K562 (cell line): ENCODE measurements at regions not wholly inside any gene's neighbourhood (a gene's known extent, or its start where the extent isn't known, plus 50 kb on each side); places are given as distances from the start of the nearest gene placed in this dataset.

ENCODE experiments used
- ATF1 ChIP-seq, 2 experiments: fragments of 450-650 bp in 1 of 2; IDR thresholded peaks; 2 replicates each; pipeline ENCODE4 v1.6.1; 2016; ENCODE audit warnings: missing compliant biosample characterization in 1 of 2, missing genetic modification characterization in 1 of 2
- BRD9 ChIP-seq: fragments of 450-650 bp; IDR thresholded peaks from 2 replicates; pipeline ENCODE4 v1.6.1; 2018; ENCODE audit warnings: low read depth; ENCODE audit not compliant: partially characterized antibody
- CAMTA2 ChIP-seq: fragments of 250-450 bp; sonication (Bioruptor Pico); conservative IDR thresholded peaks from 2 replicates; pipeline ENCODE4 v1.5.1; 2022
- ELF4 ChIP-seq: fragments of 450-650 bp; formaldehyde crosslinking; IDR thresholded peaks from 2 replicates; pipeline ENCODE4 v1.4.0; 2022; ENCODE audit warnings: missing genetic modification characterization
- HIVEP1 ChIP-seq: fragments of 250-450 bp; sonication (Bioruptor Pico); IDR thresholded peaks from 2 replicates; pipeline ENCODE4 v1.4.0; 2020; ENCODE audit warnings: mild to moderate bottlenecking
- IFI16 ChIP-seq: fragments of 250-450 bp; sonication (Bioruptor Pico); IDR thresholded peaks from 2 replicates; pipeline ENCODE4 v2.1.2; 2022; ENCODE audit warnings: mild to moderate bottlenecking, inconsistent platforms
- NFIC ChIP-seq: fragments of 450-650 bp; IDR thresholded peaks from 2 replicates; pipeline ENCODE4 v1.6.1; 2017; ENCODE audit warnings: mild to moderate bottlenecking, inconsistent platforms
- POLR2B ChIP-seq: fragments of 450-650 bp; IDR thresholded peaks from 2 replicates; pipeline ENCODE4 v1.6.1; 2018; ENCODE audit warnings: low read depth; ENCODE audit not compliant: partially characterized antibody
- RBFOX2 ChIP-seq: fragments of 200-400 bp; formaldehyde crosslinking; IDR thresholded peaks from 2 replicates; pipeline ENCODE4 v1.6.1; 2017; ENCODE audit warnings: low read depth, mild to moderate bottlenecking, low read length, moderate library complexity
- SMAD3 ChIP-seq: fragments of 450-650 bp; formaldehyde crosslinking; conservative IDR thresholded peaks from 2 replicates; pipeline ENCODE4 v1.4.0; 2020; ENCODE audit warnings: mild to moderate bottlenecking
- TCF7L2 ChIP-seq: fragments of 150-350 bp; IDR thresholded peaks from 2 replicates; pipeline ENCODE4 v1.6.1; 2016; ENCODE audit warnings: low read depth, mild to moderate bottlenecking, low read length, moderate library complexity
- TSC22D4 ChIP-seq: fragments of 450-650 bp; IDR thresholded peaks from 2 replicates; pipeline ENCODE4 v1.6.1; 2016; ENCODE audit warnings: missing genetic modification characterization, missing biosample characterization, control low read depth
- ZNF165 ChIP-seq: fragments of 250-450 bp; sonication (Bioruptor Pico); IDR thresholded peaks from 2 replicates; pipeline ENCODE4 v1.4.0; 2020; ENCODE audit warnings: borderline replicate concordance
- ZNF3 ChIP-seq: fragments of 250-450 bp; sonication (Bioruptor Pico); IDR thresholded peaks from 2 replicates; pipeline ENCODE4 v1.5.0; 2021; ENCODE audit warnings: mild to moderate bottlenecking, moderate library complexity
- ZNF717 ChIP-seq: fragments of 250-450 bp; sonication (Bioruptor Pico); IDR thresholded peaks from 2 replicates; pipeline ENCODE4 v1.5.0; 2021
- ZNF780A ChIP-seq: fragments of 250-450 bp; sonication (Bioruptor Pico); IDR thresholded peaks from 2 replicates; pipeline ENCODE4 v1.5.0; 2021; ENCODE audit warnings: mild to moderate bottlenecking
- ZSCAN32 ChIP-seq: fragments of 450-650 bp; formaldehyde crosslinking; IDR thresholded peaks from 2 replicates; pipeline ENCODE4 v1.4.0; 2020; ENCODE audit warnings: mild to moderate bottlenecking, moderate library complexity
- TF ChIP-seq, protein P1 (sequence below): sonication (generic); formaldehyde crosslinking; IDR thresholded peaks from 2 replicates; pipeline ENCODE4 v1.8.1; 2023; ENCODE audit warnings: mild to moderate bottlenecking, missing genetic modification reagents
- TF ChIP-seq, protein P2 (sequence below): fragments of 450-650 bp; formaldehyde crosslinking; IDR thresholded peaks from 2 replicates; pipeline ENCODE4 v1.4.0; 2022; ENCODE audit warnings: missing genetic modification characterization
- TF ChIP-seq, protein P3 (sequence below): fragments of 450-650 bp; IDR thresholded peaks from 2 replicates; pipeline ENCODE4 v1.6.1; 2017; ENCODE audit warnings: antibody characterized with exemption
- TF ChIP-seq, protein P4 (sequence below), 2 experiments: fragments of 450-650 bp in 1 of 2; sonication (generic) in 1 of 2; formaldehyde crosslinking in 1 of 2; IDR thresholded peaks in 1 of 2; conservative IDR thresholded peaks in 1 of 2; 2 replicates each; pipeline versions ENCODE4 v1.6.1 to v1.8.1; 2016 to 2023; ENCODE audit warnings: mild to moderate bottlenecking in 2 of 2, moderate library complexity in 2 of 2, inconsistent platforms in 1 of 2, missing genetic modification reagents in 1 of 2
- TF ChIP-seq, protein P5 (sequence below): fragments of 250-450 bp; sonication (Bioruptor Pico); IDR thresholded peaks from 2 replicates; pipeline ENCODE4 v1.5.0; 2020; ENCODE audit warnings: mild to moderate bottlenecking

DNA sequence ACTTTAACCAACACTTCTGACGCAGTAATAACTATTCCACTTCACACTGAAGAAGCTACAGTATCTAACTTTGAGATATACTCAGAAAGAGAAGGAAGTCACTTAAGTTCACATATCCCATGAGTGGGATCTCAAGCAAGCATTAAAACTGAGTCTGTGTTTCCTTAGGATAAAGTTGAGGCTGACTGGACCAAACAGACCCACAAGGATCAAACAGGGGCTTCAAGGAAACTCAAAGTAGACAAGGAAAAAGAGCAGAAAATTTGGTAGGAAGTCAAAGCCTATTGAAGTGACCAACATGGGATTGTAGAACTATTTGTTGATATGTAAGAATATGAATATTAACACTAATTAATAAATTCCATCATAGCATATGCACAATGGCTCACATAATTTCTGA is 294.9 kb downstream of the ADGB start (continued):
- TF ChIP-seq, protein P1, sequence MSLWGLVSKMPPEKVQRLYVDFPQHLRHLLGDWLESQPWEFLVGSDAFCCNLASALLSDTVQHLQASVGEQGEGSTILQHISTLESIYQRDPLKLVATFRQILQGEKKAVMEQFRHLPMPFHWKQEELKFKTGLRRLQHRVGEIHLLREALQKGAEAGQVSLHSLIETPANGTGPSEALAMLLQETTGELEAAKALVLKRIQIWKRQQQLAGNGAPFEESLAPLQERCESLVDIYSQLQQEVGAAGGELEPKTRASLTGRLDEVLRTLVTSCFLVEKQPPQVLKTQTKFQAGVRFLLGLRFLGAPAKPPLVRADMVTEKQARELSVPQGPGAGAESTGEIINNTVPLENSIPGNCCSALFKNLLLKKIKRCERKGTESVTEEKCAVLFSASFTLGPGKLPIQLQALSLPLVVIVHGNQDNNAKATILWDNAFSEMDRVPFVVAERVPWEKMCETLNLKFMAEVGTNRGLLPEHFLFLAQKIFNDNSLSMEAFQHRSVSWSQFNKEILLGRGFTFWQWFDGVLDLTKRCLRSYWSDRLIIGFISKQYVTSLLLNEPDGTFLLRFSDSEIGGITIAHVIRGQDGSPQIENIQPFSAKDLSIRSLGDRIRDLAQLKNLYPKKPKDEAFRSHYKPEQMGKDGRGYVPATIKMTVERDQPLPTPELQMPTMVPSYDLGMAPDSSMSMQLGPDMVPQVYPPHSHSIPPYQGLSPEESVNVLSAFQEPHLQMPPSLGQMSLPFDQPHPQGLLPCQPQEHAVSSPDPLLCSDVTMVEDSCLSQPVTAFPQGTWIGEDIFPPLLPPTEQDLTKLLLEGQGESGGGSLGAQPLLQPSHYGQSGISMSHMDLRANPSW (CRISPR knock-in tag): no peak
- TF ChIP-seq SMAD3 (CRISPR knock-in tag) (peak; percentile 36; the same call in 1 of the 2 replicates), TCF7L2 (no peak), IFI16 (CRISPR knock-in tag) (no peak), CAMTA2 (CRISPR knock-in tag) (no peak), TSC22D4 (tag) (no peak), RBFOX2 (no peak), BRD9 (peak; percentile 21), ELF4 (CRISPR knock-in tag) (peak; percentile 77; the same call in 1 of the 2 replicates), ZNF165 (0 out of 2 replicates have a peak, but pooled peaks have one; percentile 54), HIVEP1 (CRISPR knock-in tag) (0 out of 2 replicates have a peak, but pooled peaks have one; percentile 17), ZNF3 (0 out of 2 replicates have a peak, but pooled peaks have one; percentile 23), NFIC (no peak), ZNF717 (CRISPR knock-in tag) (no peak), ZSCAN32 (CRISPR knock-in tag) (no peak), ZNF780A (CRISPR knock-in tag) (peak; percentile 15; the same call in 1 of the 2 replicates), ATF1 (CRISPR knock-in tag; IDR thresholded peaks at IDR 0.05) (no peak), ATF1 (tag; IDR thresholded peaks at IDR 0.05) (peak; percentile 6; the same call in 1 of the 2 replicates), POLR2B (no peak)
- TF ChIP-seq, protein P2, sequence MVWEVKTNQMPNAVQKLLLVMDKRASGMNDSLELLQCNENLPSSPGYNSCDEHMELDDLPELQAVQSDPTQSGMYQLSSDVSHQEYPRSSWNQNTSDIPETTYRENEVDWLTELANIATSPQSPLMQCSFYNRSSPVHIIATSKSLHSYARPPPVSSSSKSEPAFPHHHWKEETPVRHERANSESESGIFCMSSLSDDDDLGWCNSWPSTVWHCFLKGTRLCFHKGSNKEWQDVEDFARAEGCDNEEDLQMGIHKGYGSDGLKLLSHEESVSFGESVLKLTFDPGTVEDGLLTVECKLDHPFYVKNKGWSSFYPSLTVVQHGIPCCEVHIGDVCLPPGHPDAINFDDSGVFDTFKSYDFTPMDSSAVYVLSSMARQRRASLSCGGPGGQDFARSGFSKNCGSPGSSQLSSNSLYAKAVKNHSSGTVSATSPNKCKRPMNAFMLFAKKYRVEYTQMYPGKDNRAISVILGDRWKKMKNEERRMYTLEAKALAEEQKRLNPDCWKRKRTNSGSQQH (CRISPR knock-in tag): peak; percentile 28; the same call in 1 of the 2 replicates
- TF ChIP-seq, protein P3, sequence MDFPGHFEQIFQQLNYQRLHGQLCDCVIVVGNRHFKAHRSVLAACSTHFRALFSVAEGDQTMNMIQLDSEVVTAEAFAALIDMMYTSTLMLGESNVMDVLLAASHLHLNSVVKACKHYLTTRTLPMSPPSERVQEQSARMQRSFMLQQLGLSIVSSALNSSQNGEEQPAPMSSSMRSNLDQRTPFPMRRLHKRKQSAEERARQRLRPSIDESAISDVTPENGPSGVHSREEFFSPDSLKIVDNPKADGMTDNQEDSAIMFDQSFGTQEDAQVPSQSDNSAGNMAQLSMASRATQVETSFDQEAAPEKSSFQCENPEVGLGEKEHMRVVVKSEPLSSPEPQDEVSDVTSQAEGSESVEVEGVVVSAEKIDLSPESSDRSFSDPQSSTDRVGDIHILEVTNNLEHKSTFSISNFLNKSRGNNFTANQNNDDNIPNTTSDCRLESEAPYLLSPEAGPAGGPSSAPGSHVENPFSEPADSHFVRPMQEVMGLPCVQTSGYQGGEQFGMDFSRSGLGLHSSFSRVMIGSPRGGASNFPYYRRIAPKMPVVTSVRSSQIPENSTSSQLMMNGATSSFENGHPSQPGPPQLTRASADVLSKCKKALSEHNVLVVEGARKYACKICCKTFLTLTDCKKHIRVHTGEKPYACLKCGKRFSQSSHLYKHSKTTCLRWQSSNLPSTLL: no peak
- TF ChIP-seq, protein P4, sequence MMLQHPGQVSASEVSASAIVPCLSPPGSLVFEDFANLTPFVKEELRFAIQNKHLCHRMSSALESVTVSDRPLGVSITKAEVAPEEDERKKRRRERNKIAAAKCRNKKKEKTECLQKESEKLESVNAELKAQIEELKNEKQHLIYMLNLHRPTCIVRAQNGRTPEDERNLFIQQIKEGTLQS (IDR thresholded peaks at IDR 0.05): no peak
- TF ChIP-seq, protein P4 (CRISPR knock-in tag; conservative IDR thresholded peaks at IDR 0.05): no peak
- TF ChIP-seq, protein P5, sequence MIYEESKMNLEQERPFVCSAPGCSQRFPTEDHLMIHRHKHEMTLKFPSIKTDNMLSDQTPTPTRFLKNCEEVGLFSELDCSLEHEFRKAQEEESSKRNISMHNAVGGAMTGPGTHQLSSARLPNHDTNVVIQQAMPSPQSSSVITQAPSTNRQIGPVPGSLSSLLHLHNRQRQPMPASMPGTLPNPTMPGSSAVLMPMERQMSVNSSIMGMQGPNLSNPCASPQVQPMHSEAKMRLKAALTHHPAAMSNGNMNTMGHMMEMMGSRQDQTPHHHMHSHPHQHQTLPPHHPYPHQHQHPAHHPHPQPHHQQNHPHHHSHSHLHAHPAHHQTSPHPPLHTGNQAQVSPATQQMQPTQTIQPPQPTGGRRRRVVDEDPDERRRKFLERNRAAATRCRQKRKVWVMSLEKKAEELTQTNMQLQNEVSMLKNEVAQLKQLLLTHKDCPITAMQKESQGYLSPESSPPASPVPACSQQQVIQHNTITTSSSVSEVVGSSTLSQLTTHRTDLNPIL (CRISPR knock-in tag): no peak
